ENCODE measurements at regions not wholly inside any gene's neighbourhood (a gene's known extent, or its start where the extent isn't known, plus 50 kb on each side); places are given as distances from the start of the nearest gene placed in this dataset.

GRCh38 chr7:41183741-41184140, 519.1 kb downstream of the INHBA start:
- no peak overlapping the region for H3K4me3 ChIP-seq (replicated peaks; ENCODE audit: low read depth, low read length)
- DNase-seq (ENCODE audit: low read depth) = no peak
- no peak for TF ChIP-seq CTCF (IDR thresholded peaks at IDR 0.05; ENCODE audit: low read length, missing control alignments)

- H3K4me3 ChIP-seq (replicated peaks; ENCODE audit: low read depth, low read length) = no peak overlapping the region
- TF ChIP-seq CTCF (IDR thresholded peaks at IDR 0.05; ENCODE audit: low read length, missing control alignments) = no peak
Measured at GRCh38 chr7:41182782-41183181, 520.1 kb downstream of the INHBA start.

GRCh38 chr7:41175435-41175834, 527.5 kb downstream of the INHBA start:
- TF ChIP-seq CTCF (IDR thresholded peaks at IDR 0.05; ENCODE audit: low read length, missing control alignments) = no peak
- DNase-seq (ENCODE audit: low read depth) = no peak
- H3K4me3 ChIP-seq (replicated peaks; ENCODE audit: low read depth, low read length) = no peak overlapping the region

More at GRCh38 chr7:41182782-41183181, 520.1 kb downstream of the INHBA start:
- DNase-seq (ENCODE audit: low read depth) = no peak

GRCh38 chr7:41174521-41174920, 528.4 kb downstream of the INHBA start:
- DNase-seq (ENCODE audit: low read depth) = no peak
- no peak overlapping the region for H3K4me3 ChIP-seq (replicated peaks; ENCODE audit: low read depth, low read length)
- no peak for TF ChIP-seq CTCF (IDR thresholded peaks at IDR 0.05; ENCODE audit: low read length, missing control alignments)

- H3K4me3 ChIP-seq (replicated peaks; ENCODE audit: low read depth, low read length) = no peak overlapping the region
- no peak for TF ChIP-seq CTCF (IDR thresholded peaks at IDR 0.05; ENCODE audit: low read length, missing control alignments)
- DNase-seq (ENCODE audit: low read depth) = no peak
Measured at GRCh38 chr7:41170466-41170865, 532.4 kb downstream of the INHBA start.

- TF ChIP-seq CTCF (IDR thresholded peaks at IDR 0.05; ENCODE audit: low read length, missing control alignments) = no peak
- DNase-seq (ENCODE audit: low read depth) = no peak
- no peak overlapping the region for H3K4me3 ChIP-seq (replicated peaks; ENCODE audit: low read depth, low read length)
Measured at GRCh38 chr7:41169317-41169716, 533.6 kb downstream of the INHBA start.

GRCh38 chr7:41167836-41168235, 535.1 kb downstream of the INHBA start:
- no peak for DNase-seq (ENCODE audit: low read depth)
- TF ChIP-seq CTCF (IDR thresholded peaks at IDR 0.05; ENCODE audit: low read length, missing control alignments) = no peak
- H3K4me3 ChIP-seq (replicated peaks; ENCODE audit: low read depth, low read length) = no peak overlapping the region

All from fibroblast of pulmonary artery (primary cell).